ENCODE measurements at regions not wholly inside any gene's neighbourhood (a gene's known extent, or its start where the extent isn't known, plus 50 kb on each side); places are given as distances from the start of the nearest gene placed in this dataset.

DNA sequence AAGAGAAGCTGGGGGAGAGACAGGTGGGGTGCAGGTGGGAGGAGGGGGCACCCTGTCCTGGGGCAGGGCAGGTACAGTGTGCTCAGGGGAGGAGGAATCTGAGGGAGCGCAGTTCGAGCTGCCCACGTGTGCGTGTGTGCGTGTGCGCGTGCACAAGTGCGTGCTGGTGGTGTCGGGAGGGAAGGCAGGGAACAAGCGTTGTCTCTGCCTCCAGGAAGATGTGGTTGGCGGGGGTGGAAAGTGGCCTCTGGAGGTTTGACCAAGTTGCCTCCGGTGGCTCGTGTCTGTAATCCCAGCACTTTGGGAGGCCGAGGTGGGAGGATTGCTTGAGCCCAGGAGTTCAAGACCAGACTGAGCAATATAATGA lies 49.9 kb upstream of the THY1 start:
- no peak for DNase-seq

Measured in NCI-H345 (cell line).